Esophagus squamous epithelium (tissue), 4 donors: ENCODE measurements at regions not wholly inside any gene's neighbourhood (a gene's known extent, or its start where the extent isn't known, plus 50 kb on each side); places are given as distances from the start of the nearest gene placed in this dataset.

Experiments
- POLR2A ChIP-seq, 4 donors: fragments of 450-650 bp; IDR thresholded peaks; one replicate each; pipeline ENCODE4 v1.6.1; 2017; ENCODE audit warnings: antibody characterized with exemption in 4 of 4, mild to moderate bottlenecking in 4 of 4, moderate library complexity in 3 of 4
- TF ChIP-seq, protein P1 (sequence below), 6 experiments: fragments of 450-650 bp in 4 of 6; fragments of 200-600 bp in 2 of 6; sonication (generic) in 2 of 6; IDR thresholded peaks; one replicate each; pipeline ENCODE4 v1.5.1; 2016 to 2019; ENCODE audit warnings: antibody characterized with exemption in 6 of 6, mild to moderate bottlenecking in 4 of 6, moderate library complexity in 4 of 6

DNA sequence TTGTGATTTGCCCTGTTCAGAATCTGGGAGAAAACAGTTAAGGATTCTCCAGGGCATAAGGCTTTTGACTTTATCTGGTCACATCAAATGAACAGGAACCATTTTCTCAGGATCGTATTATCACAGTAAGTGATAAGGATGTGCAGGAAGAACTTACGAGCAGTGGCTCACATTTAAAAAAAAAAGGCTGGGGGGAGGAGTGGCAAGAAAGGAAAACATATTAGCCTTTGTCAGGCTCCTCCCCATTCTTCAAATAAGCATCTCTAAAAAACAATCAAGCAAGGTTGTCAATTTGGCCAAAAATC, 234.3 kb upstream of the TMEM161B start:
- TF ChIP-seq, protein P1, sequence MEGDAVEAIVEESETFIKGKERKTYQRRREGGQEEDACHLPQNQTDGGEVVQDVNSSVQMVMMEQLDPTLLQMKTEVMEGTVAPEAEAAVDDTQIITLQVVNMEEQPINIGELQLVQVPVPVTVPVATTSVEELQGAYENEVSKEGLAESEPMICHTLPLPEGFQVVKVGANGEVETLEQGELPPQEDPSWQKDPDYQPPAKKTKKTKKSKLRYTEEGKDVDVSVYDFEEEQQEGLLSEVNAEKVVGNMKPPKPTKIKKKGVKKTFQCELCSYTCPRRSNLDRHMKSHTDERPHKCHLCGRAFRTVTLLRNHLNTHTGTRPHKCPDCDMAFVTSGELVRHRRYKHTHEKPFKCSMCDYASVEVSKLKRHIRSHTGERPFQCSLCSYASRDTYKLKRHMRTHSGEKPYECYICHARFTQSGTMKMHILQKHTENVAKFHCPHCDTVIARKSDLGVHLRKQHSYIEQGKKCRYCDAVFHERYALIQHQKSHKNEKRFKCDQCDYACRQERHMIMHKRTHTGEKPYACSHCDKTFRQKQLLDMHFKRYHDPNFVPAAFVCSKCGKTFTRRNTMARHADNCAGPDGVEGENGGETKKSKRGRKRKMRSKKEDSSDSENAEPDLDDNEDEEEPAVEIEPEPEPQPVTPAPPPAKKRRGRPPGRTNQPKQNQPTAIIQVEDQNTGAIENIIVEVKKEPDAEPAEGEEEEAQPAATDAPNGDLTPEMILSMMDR (IDR thresholded peaks at IDR 0.05): no peak
- TF ChIP-seq POLR2A (IDR thresholded peaks at IDR 0.05): no peak
